K562 (cell line): ENCODE measurements at regions not wholly inside any gene's neighbourhood (a gene's known extent, or its start where the extent isn't known, plus 50 kb on each side); places are given as distances from the start of the nearest gene placed in this dataset.

Experiments
- CBX5 ChIP-seq: IDR thresholded peaks from 2 replicates; pipeline ENCODE4 v1.6.1; 2014; ENCODE audit warnings: low read depth, borderline replicate concordance
- CC2D1A ChIP-seq: fragments of 450-650 bp; IDR thresholded peaks from 2 replicates; pipeline ENCODE4 v1.6.1; 2017; ENCODE audit warnings: mild to moderate bottlenecking
- CCNT2 ChIP-seq: IDR thresholded peaks from 2 replicates; pipeline ENCODE4 v1.6.1; 2011; ENCODE audit warnings: borderline replicate concordance, low read depth, mild to moderate bottlenecking, moderate library complexity, mixed read lengths, low read length; ENCODE audit not compliant: insufficient read length; ENCODE audit errors: extremely low read depth
- KDM5B ChIP-seq: fragments of 200-600 bp; sonication (generic); IDR thresholded peaks from 2 replicates; pipeline ENCODE4 v1.6.1; 2012; ENCODE audit warnings: low read depth, mild to moderate bottlenecking, moderate library complexity, low read length, control low read depth, inconsistent platforms; ENCODE audit not compliant: insufficient replicate concordance
- LARP7 ChIP-seq: fragments of 450-650 bp; IDR thresholded peaks from 2 replicates; pipeline ENCODE4 v1.6.1; 2016
- LCOR ChIP-seq: sonication (generic); formaldehyde crosslinking; IDR thresholded peaks from 2 replicates; pipeline ENCODE4 v1.8.0; 2022; ENCODE audit warnings: mild to moderate bottlenecking, missing genetic modification reagents
- MTF1 ChIP-seq: fragments of 250-450 bp; sonication (Bioruptor Pico); IDR thresholded peaks from 2 replicates; pipeline ENCODE4 v1.9.0; 2021; ENCODE audit warnings: moderate library complexity, mild to moderate bottlenecking, inconsistent platforms, borderline replicate concordance
- MYC ChIP-seq, 2 experiments: fragments of 250-450 bp in 1 of 2; sonication (Bioruptor Pico) in 1 of 2; IDR thresholded peaks; 2 replicates each; pipeline versions ENCODE4 v1.5.1 to v1.6.1; 2012 to 2021; ENCODE audit warnings: low read depth in 2 of 2, borderline replicate concordance in 1 of 2, improper control_type of control experiment in 1 of 2, low read length in 1 of 2, mild to moderate bottlenecking in 1 of 2, moderate library complexity in 1 of 2
- NCOR1 ChIP-seq: fragments of 450-650 bp; IDR thresholded peaks from 2 replicates; pipeline ENCODE4 v1.6.1; 2016; ENCODE audit warnings: mild to moderate bottlenecking, moderate library complexity
- PHF8 ChIP-seq: fragments of 200-600 bp; sonication (generic); IDR thresholded peaks from 2 replicates; pipeline ENCODE4 v1.6.1; 2012; ENCODE audit warnings: mixed run types, mild to moderate bottlenecking, inconsistent platforms, low read length, moderate library complexity, borderline replicate concordance
- POLR2AphosphoS2 ChIP-seq: IDR thresholded peaks from 2 replicates; pipeline ENCODE4 v1.6.1; 2012; ENCODE audit warnings: low read length, improper control_type of control experiment
- POLR2G ChIP-seq: fragments of 200-400 bp; formaldehyde crosslinking; IDR thresholded peaks from 2 replicates; pipeline ENCODE4 v1.6.1; 2017; ENCODE audit warnings: low read depth, mild to moderate bottlenecking, antibody characterized with exemption, low read length, moderate library complexity
- POLR2H ChIP-seq: IDR thresholded peaks from 2 replicates; pipeline ENCODE4 v1.6.1; 2016; ENCODE audit warnings: missing genetic modification characterization, low read depth, mild to moderate bottlenecking, control low read depth, missing compliant biosample characterization, moderate library complexity
- SLC30A9 ChIP-seq: fragments of 250-450 bp; sonication (Bioruptor Pico); IDR thresholded peaks from 2 replicates; pipeline ENCODE4 v1.8.0; 2022; ENCODE audit warnings: mild to moderate bottlenecking, moderate library complexity
- SMARCB1 ChIP-seq: IDR thresholded peaks from 2 replicates; pipeline ENCODE4 v1.6.1; 2011; ENCODE audit warnings: improper control_type of control experiment, low read depth; ENCODE audit not compliant: insufficient read length
- SPI1 ChIP-seq: IDR thresholded peaks from 2 replicates; pipeline ENCODE4 v1.6.1; 2011; ENCODE audit warnings: low read depth, low read length, control low read depth, borderline replicate concordance
- TAF1 ChIP-seq: IDR thresholded peaks from 2 replicates; pipeline ENCODE4 v1.6.1; 2011; ENCODE audit warnings: mild to moderate bottlenecking, low read length, moderate library complexity; ENCODE audit not compliant: insufficient read depth, control insufficient read depth, severe bottlenecking; ENCODE audit errors: extremely low read depth
- TCFL5 ChIP-seq: fragments of 250-450 bp; sonication (Bioruptor Pico); conservative IDR thresholded peaks from 2 replicates; pipeline ENCODE4 v1.6.1; 2021; ENCODE audit warnings: mild to moderate bottlenecking, moderate library complexity, matching md5 sums
- TRIM24 ChIP-seq, 2 experiments: fragments of 450-650 bp; IDR thresholded peaks; 2 replicates each; pipeline ENCODE4 v1.6.1; 2016
- ZBTB17 ChIP-seq: fragments of 450-650 bp; formaldehyde crosslinking; IDR thresholded peaks from 2 replicates; pipeline ENCODE4 v1.4.0; 2020; ENCODE audit warnings: mild to moderate bottlenecking
- ZFP1 ChIP-seq: fragments of 450-650 bp; formaldehyde crosslinking; IDR thresholded peaks from 2 replicates; pipeline ENCODE4 v1.4.0; 2020; ENCODE audit warnings: mild to moderate bottlenecking, mixed read lengths
- ZSCAN29 ChIP-seq: fragments of 450-650 bp; IDR thresholded peaks from 2 replicates; pipeline ENCODE4 v1.6.1; 2017
- ZZZ3 ChIP-seq: fragments of 450-650 bp; IDR thresholded peaks from 2 replicates; pipeline ENCODE4 v1.6.1; 2016; ENCODE audit warnings: antibody characterized with exemption, mild to moderate bottlenecking, moderate library complexity
- TF ChIP-seq, protein P1 (sequence below): fragments of 450-650 bp; formaldehyde crosslinking; IDR thresholded peaks from 2 replicates; pipeline ENCODE4 v1.4.0; 2022; ENCODE audit warnings: missing genetic modification characterization
- TF ChIP-seq, protein P2 (sequence below): fragments of 450-650 bp; IDR thresholded peaks from one replicate; pipeline ENCODE4 v1.6.1; 2018; ENCODE audit warnings: mild to moderate bottlenecking, moderate library complexity; ENCODE audit not compliant: partially characterized antibody
- TF ChIP-seq, protein P3 (sequence below): fragments of 250-450 bp; sonication (Bioruptor Pico); IDR thresholded peaks from 2 replicates; pipeline ENCODE4 v1.8.0; 2022; ENCODE audit warnings: inconsistent platforms, mild to moderate bottlenecking, moderate library complexity, borderline replicate concordance

DNA sequence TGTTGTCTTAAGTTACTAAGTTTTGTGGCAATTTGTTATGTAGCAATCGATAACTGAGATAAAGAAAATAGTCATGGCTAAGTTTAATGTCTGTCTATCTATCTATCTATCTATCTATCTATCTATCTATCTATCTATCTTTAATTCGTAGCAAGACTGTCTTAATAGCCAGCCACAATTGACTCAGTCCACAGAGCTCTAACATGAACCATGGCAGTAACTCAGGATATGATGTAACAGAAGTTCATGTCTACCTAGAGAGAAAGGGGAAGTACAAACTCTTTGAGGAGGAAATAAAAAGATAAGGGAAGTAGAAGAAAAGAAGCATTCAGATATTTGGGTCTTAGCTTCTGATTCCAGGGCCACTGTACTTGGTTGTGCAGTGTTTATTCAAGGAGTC, 61.5 kb upstream of the FNDC3B start (continued):
- TF ChIP-seq SMARCB1 (no peak), ZZZ3 (no peak), POLR2H (peak; percentile 69), KDM5B (no peak), ZSCAN29 (no peak), CC2D1A (no peak), NCOR1 (no peak), POLR2AphosphoS2 (no peak), LARP7 (no peak), ZBTB17 (CRISPR knock-in tag) (no peak), CCNT2 (no peak), PHF8 (no peak), TCFL5 (peak; percentile 65), POLR2G (no peak), MTF1 (CRISPR knock-in tag) (no peak), CBX5 (no peak), ZFP1 (CRISPR knock-in tag) (no peak), TAF1 (no peak), MYC (IDR thresholded peaks at IDR 0.05; ENCODE audit: low read depth, low read length) (no peak), MYC (CRISPR knock-in tag; IDR thresholded peaks at IDR 0.05; ENCODE audit: borderline replicate concordance, low read depth) (no peak), SPI1 (peak; percentile 53; the same call in 1 of the 2 replicates), SLC30A9 (CRISPR knock-in tag) (no peak), LCOR (CRISPR knock-in tag) (peak; percentile 42; the same call in 1 of the 2 replicates), TRIM24 (IDR thresholded peaks at IDR 0.05) (peak; percentile 82 to 86)
- TF ChIP-seq, protein P1, sequence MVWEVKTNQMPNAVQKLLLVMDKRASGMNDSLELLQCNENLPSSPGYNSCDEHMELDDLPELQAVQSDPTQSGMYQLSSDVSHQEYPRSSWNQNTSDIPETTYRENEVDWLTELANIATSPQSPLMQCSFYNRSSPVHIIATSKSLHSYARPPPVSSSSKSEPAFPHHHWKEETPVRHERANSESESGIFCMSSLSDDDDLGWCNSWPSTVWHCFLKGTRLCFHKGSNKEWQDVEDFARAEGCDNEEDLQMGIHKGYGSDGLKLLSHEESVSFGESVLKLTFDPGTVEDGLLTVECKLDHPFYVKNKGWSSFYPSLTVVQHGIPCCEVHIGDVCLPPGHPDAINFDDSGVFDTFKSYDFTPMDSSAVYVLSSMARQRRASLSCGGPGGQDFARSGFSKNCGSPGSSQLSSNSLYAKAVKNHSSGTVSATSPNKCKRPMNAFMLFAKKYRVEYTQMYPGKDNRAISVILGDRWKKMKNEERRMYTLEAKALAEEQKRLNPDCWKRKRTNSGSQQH = no peak
- TF ChIP-seq, protein P2, sequence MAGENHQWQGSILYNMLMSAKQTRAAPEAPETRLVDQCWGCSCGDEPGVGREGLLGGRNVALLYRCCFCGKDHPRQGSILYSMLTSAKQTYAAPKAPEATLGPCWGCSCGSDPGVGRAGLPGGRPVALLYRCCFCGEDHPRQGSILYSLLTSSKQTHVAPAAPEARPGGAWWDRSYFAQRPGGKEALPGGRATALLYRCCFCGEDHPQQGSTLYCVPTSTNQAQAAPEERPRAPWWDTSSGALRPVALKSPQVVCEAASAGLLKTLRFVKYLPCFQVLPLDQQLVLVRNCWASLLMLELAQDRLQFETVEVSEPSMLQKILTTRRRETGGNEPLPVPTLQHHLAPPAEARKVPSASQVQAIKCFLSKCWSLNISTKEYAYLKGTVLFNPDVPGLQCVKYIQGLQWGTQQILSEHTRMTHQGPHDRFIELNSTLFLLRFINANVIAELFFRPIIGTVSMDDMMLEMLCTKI = no peak
- TF ChIP-seq, protein P3, sequence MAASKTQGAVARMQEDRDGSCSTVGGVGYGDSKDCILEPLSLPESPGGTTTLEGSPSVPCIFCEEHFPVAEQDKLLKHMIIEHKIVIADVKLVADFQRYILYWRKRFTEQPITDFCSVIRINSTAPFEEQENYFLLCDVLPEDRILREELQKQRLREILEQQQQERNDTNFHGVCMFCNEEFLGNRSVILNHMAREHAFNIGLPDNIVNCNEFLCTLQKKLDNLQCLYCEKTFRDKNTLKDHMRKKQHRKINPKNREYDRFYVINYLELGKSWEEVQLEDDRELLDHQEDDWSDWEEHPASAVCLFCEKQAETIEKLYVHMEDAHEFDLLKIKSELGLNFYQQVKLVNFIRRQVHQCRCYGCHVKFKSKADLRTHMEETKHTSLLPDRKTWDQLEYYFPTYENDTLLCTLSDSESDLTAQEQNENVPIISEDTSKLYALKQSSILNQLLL = no peak
